Stimulated activated naive CD8-positive, alpha-beta T cell treated with anti-CD3 and anti-CD28 coated beads, Interleukin-15, amount 100 ng/mL, for 72 hours (primary cell): ENCODE measurements at regions not wholly inside any gene's neighbourhood (a gene's known extent, or its start where the extent isn't known, plus 50 kb on each side); places are given as distances from the start of the nearest gene placed in this dataset.

Experiments used
- ATAC-seq: fragments of 150-1000 bp; cut with Tn5 transposase; 2 replicates; pipeline ENCODE4 v1.10.0; 2021; ENCODE audit warnings: mild to moderate bottlenecking, moderate library complexity
- DNase-seq, 2 donors: peaks; one replicate each; pipeline ENCODE4 v3.0.0; 2021 to 2022
- H3K27ac Mint-ChIP-seq, 2 donors: one replicate each; pipeline ENCODE4 v1.8.0; 2022; ENCODE audit warnings: mild to moderate bottlenecking in 2 of 2, mixed read lengths in 2 of 2, moderate library complexity in 2 of 2
- H3K27me3 Mint-ChIP-seq: one replicate; pipeline ENCODE4 v1.8.0; 2022; ENCODE audit warnings: mixed read lengths
- H3K4me1 Mint-ChIP-seq: one replicate; pipeline ENCODE4 v1.8.0; 2022; ENCODE audit warnings: mild to moderate bottlenecking, mixed read lengths
- H3K4me3 Mint-ChIP-seq, 2 donors: one replicate each; pipeline ENCODE4 v1.8.0; 2022; ENCODE audit warnings: mild to moderate bottlenecking in 2 of 2, mixed read lengths in 2 of 2, moderate library complexity in 1 of 2
- H3K9me3 Mint-ChIP-seq, 2 donors: one replicate each; pipeline ENCODE4 v1.8.0; 2022; ENCODE audit warnings: mixed read lengths in 2 of 2

GRCh38 chr2:60400462-60401246 is 152.8 kb downstream of the BCL11A start:
- DNase-seq (no peak), ATAC-seq (no peak)
- Mint-ChIP-seq H3K4me1 (peaks cover 6% of the 10 kb centered on the region), H3K9me3 (no peaks in the 10 kb centered on the region), H3K4me3 (no peak overlapping the region), H3K27me3 (no peaks in the 10 kb centered on the region), H3K27ac (peak overlapping the region in 1 of 2 donors; percentile 40)

DNA sequence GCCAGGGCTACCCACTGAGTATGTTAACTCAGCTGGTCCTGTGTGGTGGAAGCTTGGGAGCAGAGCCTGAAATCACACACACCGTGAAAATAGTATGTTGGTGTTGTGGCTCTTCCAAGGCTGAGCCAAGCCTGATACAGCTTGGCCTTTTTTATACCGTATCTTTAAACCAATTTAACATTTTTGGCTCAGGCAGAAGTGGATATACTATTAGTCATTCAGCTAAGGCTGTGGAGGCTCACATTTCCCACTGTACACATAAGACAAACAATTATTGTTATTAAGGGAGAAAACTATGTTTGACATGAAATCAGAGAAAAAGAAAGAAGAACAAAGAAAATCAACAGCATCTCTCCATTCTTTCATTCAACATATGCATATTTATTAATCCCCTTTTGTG is 159.0 kb downstream of the BCL11A start:
- Mint-ChIP-seq H3K27ac (no peak overlapping the region), H3K27me3 (peaks cover 8% of the 10 kb centered on the region), H3K9me3 (no peaks in the 10 kb centered on the region), H3K4me3 (no peak overlapping the region), H3K4me1 (no peaks in the 10 kb centered on the region)
- DNase-seq (no peak), ATAC-seq (no peak)

DNA sequence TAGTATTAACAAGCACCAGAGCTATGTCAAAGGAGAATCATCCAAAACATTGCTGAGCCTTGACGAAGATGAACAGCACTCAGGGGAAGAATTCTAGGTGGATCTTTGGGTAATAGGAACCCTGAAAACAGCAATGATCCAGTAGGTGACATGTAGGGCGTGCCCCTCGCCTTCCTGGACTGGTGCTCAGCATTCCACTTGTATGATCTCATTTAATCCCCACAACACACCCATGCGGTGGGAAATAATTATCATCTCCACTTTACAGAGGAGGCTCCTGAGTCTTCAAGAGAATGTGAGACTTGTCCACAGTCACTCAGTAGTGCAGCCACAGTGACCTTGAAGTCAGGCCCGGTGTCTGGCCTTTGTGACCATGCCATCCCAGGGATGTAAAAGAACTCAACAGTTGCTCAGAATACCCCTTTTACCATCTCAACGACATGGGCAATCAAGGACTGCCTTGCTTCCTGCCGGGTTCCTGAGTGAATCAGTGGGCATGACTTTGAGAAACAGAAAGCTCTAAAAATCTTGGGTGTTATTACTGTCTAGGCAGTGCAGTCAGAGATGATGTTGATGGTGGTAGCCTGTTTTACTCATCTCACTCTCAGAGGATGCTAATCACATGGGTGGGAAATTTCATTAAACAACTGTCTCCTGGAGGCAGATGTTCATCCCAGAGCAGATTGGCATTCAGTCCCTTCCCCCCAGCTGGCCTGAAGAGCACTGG is 161.6 kb downstream of the BCL11A start:
- peak; percentile 55 for ATAC-seq
- Mint-ChIP-seq H3K4me1 (no peaks in the 10 kb centered on the region), H3K9me3 (no peaks in the 10 kb centered on the region), H3K27me3 (peaks cover 8% of the 10 kb centered on the region), H3K27ac (no peak overlapping the region), H3K4me3 (no peak overlapping the region)
- DNase-seq, result no peak

DNA sequence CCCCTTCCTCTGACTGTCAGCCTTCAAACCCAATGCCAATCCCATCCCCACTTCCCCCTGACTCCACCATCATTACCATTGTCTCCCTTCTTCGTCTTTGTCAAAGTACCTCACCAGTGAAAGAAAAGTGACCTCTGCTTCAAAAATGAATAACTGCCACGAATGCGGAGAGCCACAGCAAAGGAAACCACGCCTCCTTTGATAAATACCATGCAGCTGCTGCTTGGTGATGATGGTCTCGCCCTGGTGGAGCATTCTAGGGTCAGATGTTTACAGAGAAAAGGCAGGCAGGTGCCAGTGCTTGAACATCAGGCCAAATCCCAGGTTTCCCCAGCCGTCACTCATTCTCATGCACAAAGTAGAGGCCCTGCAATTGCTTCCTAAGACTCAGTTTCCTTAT is 162.2 kb downstream of the BCL11A start:
- H3K4me1 Mint-ChIP-seq, result no peaks in the 10 kb centered on the region
- H3K27me3 Mint-ChIP-seq, result peaks cover 8% of the 10 kb centered on the region
- no peaks in the 10 kb centered on the region for H3K9me3 Mint-ChIP-seq
- no peak overlapping the region for H3K27ac Mint-ChIP-seq
- DNase-seq (no peak), ATAC-seq (peak; percentile 13)
- H3K4me3 Mint-ChIP-seq, result no peak overlapping the region

- Mint-ChIP-seq H3K27me3 (peaks cover 7% of the 10 kb centered on the region), H3K4me3 (no peak overlapping the region)
These were observed 167.0 kb downstream of the BCL11A start for GRCh38 chr2:60386436-60386835.

GRCh38 chr2:60385648-60386047 is 167.8 kb downstream of the BCL11A start:
- Mint-ChIP-seq H3K27ac (no peak overlapping the region), H3K4me1 (no peaks in the 10 kb centered on the region), H3K4me3 (no peak overlapping the region), H3K27me3 (no peaks in the 10 kb centered on the region), H3K9me3 (no peaks in the 10 kb centered on the region)
- ATAC-seq (peak; percentile 44), DNase-seq (no peak)

More at GRCh38 chr2:60386436-60386835, 167.0 kb downstream of the BCL11A start:
- H3K9me3 Mint-ChIP-seq, result no peaks in the 10 kb centered on the region
- H3K4me1 Mint-ChIP-seq, result no peaks in the 10 kb centered on the region
- no peak overlapping the region for H3K27ac Mint-ChIP-seq
- ATAC-seq (no peak), DNase-seq (no peak)

GRCh38 chr2:60383401-60384143 is 169.9 kb downstream of the BCL11A start:
- ATAC-seq (no peak), DNase-seq (no peak)
- Mint-ChIP-seq H3K9me3 (no peaks in the 10 kb centered on the region), H3K27me3 (no peaks in the 10 kb centered on the region), H3K4me3 (no peak overlapping the region), H3K4me1 (no peaks in the 10 kb centered on the region), H3K27ac (peak overlapping the region in 1 of 2 donors; percentile 62)

- Mint-ChIP-seq H3K9me3 (no peaks in the 10 kb centered on the region), H3K27ac (peak overlapping the region in 1 of 2 donors; percentile 84), H3K4me1 (no peaks in the 10 kb centered on the region), H3K4me3 (no peak overlapping the region), H3K27me3 (no peaks in the 10 kb centered on the region)
- ATAC-seq (no peak), DNase-seq (no peak)
These were observed 173.0 kb downstream of the BCL11A start for GRCh38 chr2:60380411-60380810.

- no peak for DNase-seq
- Mint-ChIP-seq H3K27me3 (no peaks in the 10 kb centered on the region), H3K9me3 (no peaks in the 10 kb centered on the region), H3K4me3 (no peak overlapping the region), H3K27ac (no peak overlapping the region), H3K4me1 (no peaks in the 10 kb centered on the region)
- ATAC-seq, result no peak
These were observed 173.8 kb downstream of the BCL11A start for GRCh38 chr2:60379684-60380083.

GRCh38 chr2:60379216-60379615 is 174.2 kb downstream of the BCL11A start:
- Mint-ChIP-seq H3K27me3 (no peaks in the 10 kb centered on the region), H3K27ac (no peak overlapping the region), H3K9me3 (no peaks in the 10 kb centered on the region), H3K4me1 (no peaks in the 10 kb centered on the region), H3K4me3 (no peak overlapping the region)
- ATAC-seq (no peak), DNase-seq (no peak)

- Mint-ChIP-seq H3K4me3 (no peak overlapping the region), H3K27me3 (no peaks in the 10 kb centered on the region), H3K4me1 (no peaks in the 10 kb centered on the region), H3K27ac (no peak overlapping the region), H3K9me3 (no peaks in the 10 kb centered on the region)
- ATAC-seq (no peak), DNase-seq (no peak)
These were observed 175.6 kb downstream of the BCL11A start for GRCh38 chr2:60377825-60378224.

GRCh38 chr2:60376252-60376651 is 177.2 kb downstream of the BCL11A start:
- no peaks in the 10 kb centered on the region for H3K9me3 Mint-ChIP-seq
- H3K27me3 Mint-ChIP-seq, result no peaks in the 10 kb centered on the region
- H3K4me1 Mint-ChIP-seq, result no peaks in the 10 kb centered on the region
- H3K27ac Mint-ChIP-seq, result no peak overlapping the region
- H3K4me3 Mint-ChIP-seq, result no peak overlapping the region
- DNase-seq (no peak), ATAC-seq (no peak)

- H3K9me3 Mint-ChIP-seq, result no peaks in the 10 kb centered on the region
- DNase-seq (no peak), ATAC-seq (no peak)
- no peak overlapping the region for H3K27ac Mint-ChIP-seq
- H3K4me3 Mint-ChIP-seq, result no peak overlapping the region
- no peaks in the 10 kb centered on the region for H3K4me1 Mint-ChIP-seq
- no peaks in the 10 kb centered on the region for H3K27me3 Mint-ChIP-seq
These were observed 181.8 kb downstream of the BCL11A start for GRCh38 chr2:60371681-60372080.

- ATAC-seq (no peak), DNase-seq (no peak)
- Mint-ChIP-seq H3K27me3 (no peaks in the 10 kb centered on the region), H3K4me1 (no peaks in the 10 kb centered on the region), H3K4me3 (no peak overlapping the region), H3K9me3 (no peaks in the 10 kb centered on the region), H3K27ac (no peak overlapping the region)
These were observed 182.2 kb downstream of the BCL11A start for GRCh38 chr2:60371219-60371618.

GRCh38 chr2:60370814-60371213 is 182.6 kb downstream of the BCL11A start:
- Mint-ChIP-seq H3K27me3 (no peaks in the 10 kb centered on the region), H3K9me3 (no peaks in the 10 kb centered on the region), H3K4me1 (no peaks in the 10 kb centered on the region), H3K27ac (no peak overlapping the region), H3K4me3 (no peak overlapping the region)
- DNase-seq (no peak), ATAC-seq (no peak)

DNA sequence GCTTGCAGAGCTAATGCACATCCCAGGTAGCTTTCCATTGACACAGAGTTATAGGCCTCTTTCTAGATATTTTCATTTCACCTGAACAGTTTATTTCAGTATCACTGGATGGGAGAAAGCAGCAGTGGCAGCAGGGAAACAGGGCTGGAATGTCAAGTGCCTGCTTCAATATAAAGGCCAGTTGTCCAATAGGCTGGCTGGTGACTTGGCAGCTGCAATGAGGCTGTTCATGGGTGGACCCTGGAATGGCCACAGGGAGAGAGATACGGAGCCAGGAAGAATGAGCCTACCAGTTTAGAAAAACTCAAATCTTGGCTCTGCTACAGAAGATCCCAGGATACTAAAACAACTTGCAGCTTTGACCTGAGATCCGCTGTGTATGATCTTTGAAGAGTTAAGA is 185.0 kb downstream of the BCL11A start:
- Mint-ChIP-seq H3K27me3 (no peaks in the 10 kb centered on the region), H3K4me3 (no peak overlapping the region), H3K27ac (no peak overlapping the region), H3K4me1 (no peaks in the 10 kb centered on the region), H3K9me3 (no peaks in the 10 kb centered on the region)
- ATAC-seq (no peak), DNase-seq (no peak)
